ENCODE measurements at regions not wholly inside any gene's neighbourhood (a gene's known extent, or its start where the extent isn't known, plus 50 kb on each side); places are given as distances from the start of the nearest gene placed in this dataset.

DNA sequence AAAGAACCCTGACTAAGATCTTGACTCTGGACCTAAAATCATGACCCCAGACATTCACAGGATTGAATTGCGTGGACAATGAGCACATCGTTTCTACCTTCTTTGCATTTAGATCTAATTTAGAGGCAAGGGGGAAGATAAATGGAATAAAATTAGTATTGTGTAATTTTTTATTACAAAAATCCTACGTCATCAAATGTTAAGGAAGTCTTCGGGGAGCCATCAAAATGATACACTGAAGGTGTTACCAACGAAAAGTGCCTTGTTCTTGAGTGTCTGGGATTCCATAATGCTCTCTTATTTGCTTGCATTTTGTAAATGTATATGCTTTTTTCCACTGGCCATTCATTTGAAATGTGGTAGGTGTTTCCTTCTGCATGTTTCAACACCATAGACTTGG is 52.8 kb upstream of the C3orf49 start:
- no peaks in the 10 kb centered on the region for H3K36me3 ChIP-seq (replicated peaks; ENCODE audit: insufficient read depth, low read depth)
- H3K4me2 ChIP-seq = no peak overlapping the region
- H3K27me3 ChIP-seq = peaks cover 10% of the 10 kb centered on the region
- no peak for DNase-seq (ENCODE audit: low spot score)
- 94% methylated on average over 5 of the region's 5 CpGs for WGBS (ENCODE audit: low lambda C conversion rate, missing lambda C conversion rate)
- no peaks in the 10 kb centered on the region for H3K79me2 ChIP-seq
- no peak overlapping the region for H3K27ac ChIP-seq
- H3K4me1 ChIP-seq (ENCODE audit: insufficient read depth) = no peaks in the 10 kb centered on the region
- no peaks in the 10 kb centered on the region for H3K9me2 ChIP-seq (replicated peaks; ENCODE audit: insufficient read depth)
- no peak overlapping the region for H3K4me3 ChIP-seq
- TF ChIP-seq EZH2phosphoT487 (IDR thresholded peaks at IDR 0.05; ENCODE audit: low read depth, severe bottlenecking, unreplicated experiment) (no peak), EZH2 (IDR thresholded peaks at IDR 0.05; ENCODE audit: borderline replicate concordance) (no peak)
- TF ChIP-seq, protein P1, sequence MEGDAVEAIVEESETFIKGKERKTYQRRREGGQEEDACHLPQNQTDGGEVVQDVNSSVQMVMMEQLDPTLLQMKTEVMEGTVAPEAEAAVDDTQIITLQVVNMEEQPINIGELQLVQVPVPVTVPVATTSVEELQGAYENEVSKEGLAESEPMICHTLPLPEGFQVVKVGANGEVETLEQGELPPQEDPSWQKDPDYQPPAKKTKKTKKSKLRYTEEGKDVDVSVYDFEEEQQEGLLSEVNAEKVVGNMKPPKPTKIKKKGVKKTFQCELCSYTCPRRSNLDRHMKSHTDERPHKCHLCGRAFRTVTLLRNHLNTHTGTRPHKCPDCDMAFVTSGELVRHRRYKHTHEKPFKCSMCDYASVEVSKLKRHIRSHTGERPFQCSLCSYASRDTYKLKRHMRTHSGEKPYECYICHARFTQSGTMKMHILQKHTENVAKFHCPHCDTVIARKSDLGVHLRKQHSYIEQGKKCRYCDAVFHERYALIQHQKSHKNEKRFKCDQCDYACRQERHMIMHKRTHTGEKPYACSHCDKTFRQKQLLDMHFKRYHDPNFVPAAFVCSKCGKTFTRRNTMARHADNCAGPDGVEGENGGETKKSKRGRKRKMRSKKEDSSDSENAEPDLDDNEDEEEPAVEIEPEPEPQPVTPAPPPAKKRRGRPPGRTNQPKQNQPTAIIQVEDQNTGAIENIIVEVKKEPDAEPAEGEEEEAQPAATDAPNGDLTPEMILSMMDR (IDR thresholded peaks at IDR 0.05; ENCODE audit: poor library complexity) = no peak
- H3K9me3 ChIP-seq (ENCODE audit: low read depth) = no peaks in the 10 kb centered on the region
- H2AFZ ChIP-seq = no peak overlapping the region
- no peaks in the 10 kb centered on the region for H4K20me1 ChIP-seq (ENCODE audit: insufficient read depth, poor library complexity, severe bottlenecking)

DNA sequence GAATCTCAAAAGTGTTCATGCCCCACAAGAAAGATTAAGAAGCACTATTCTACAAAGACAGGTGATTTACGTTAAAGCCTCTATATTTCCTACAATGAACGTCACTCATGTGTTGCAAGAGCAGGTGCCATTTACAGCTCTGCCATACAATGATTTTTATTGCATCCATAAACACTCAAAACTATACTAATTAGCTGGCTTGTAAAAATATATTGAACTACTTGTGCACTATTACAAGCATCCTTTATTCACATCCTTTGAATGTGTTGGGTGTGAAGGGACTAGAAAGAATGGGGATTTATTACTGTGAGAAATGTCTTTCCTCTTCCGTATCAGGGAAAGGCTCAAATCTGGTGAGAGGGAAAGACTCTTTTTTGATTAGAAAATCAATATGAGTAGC is 50.7 kb upstream of the C3orf49 start:
- WGBS (ENCODE audit: low lambda C conversion rate, missing lambda C conversion rate) = 56% methylated on average over 3 of the region's 3 CpGs

DNA sequence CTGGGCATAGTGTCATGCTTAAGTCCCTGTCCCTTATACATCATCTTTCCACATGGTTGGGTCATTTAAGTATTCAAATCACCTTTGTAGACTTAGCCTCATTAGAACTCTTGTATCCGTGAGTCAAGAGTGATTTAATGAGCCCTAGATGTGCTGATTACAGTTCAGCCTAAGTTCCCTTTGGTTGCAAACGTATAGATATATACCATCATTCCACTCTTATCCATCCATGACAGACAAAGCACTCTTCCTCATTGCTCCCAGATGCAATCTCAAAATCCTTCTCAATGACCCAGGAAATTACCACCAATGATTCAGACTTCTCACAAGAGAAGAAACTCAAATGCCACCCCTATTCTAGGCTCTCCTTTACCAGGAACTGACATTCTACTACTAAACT is 50.2 kb upstream of the C3orf49 start:
- no peaks in the 10 kb centered on the region for H3K36me3 ChIP-seq (replicated peaks; ENCODE audit: insufficient read depth, low read depth)
- DNase-seq (ENCODE audit: low spot score) = no peak
- no peaks in the 10 kb centered on the region for H3K9me3 ChIP-seq (ENCODE audit: low read depth)
- no peak overlapping the region for H3K4me3 ChIP-seq
- H2AFZ ChIP-seq = no peak overlapping the region
- H3K4me2 ChIP-seq = no peak overlapping the region
- 63% methylated on average over 2 of the region's 2 CpGs for WGBS (ENCODE audit: low lambda C conversion rate, missing lambda C conversion rate)
- H3K79me2 ChIP-seq = no peaks in the 10 kb centered on the region
- H4K20me1 ChIP-seq (ENCODE audit: insufficient read depth, poor library complexity, severe bottlenecking) = no peaks in the 10 kb centered on the region
- H3K9me2 ChIP-seq (replicated peaks; ENCODE audit: insufficient read depth) = no peaks in the 10 kb centered on the region
- H3K4me1 ChIP-seq (ENCODE audit: insufficient read depth) = no peaks in the 10 kb centered on the region
- no peak overlapping the region for H3K27ac ChIP-seq
- H3K27me3 ChIP-seq = no peaks in the 10 kb centered on the region
- TF ChIP-seq EZH2phosphoT487 (IDR thresholded peaks at IDR 0.05; ENCODE audit: low read depth, severe bottlenecking, unreplicated experiment) = no peak
- TF ChIP-seq, protein P1 (IDR thresholded peaks at IDR 0.05; ENCODE audit: poor library complexity) = no peak
- no peak for TF ChIP-seq EZH2 (IDR thresholded peaks at IDR 0.05; ENCODE audit: borderline replicate concordance)

More for the DNA sequence above, 50.7 kb upstream of the C3orf49 start:
- Histone ChIP-seq H3K9me3 (ENCODE audit: low read depth) (no peaks in the 10 kb centered on the region), H3K27ac (no peak overlapping the region), H4K20me1 (ENCODE audit: insufficient read depth, poor library complexity, severe bottlenecking) (no peaks in the 10 kb centered on the region), H3K4me3 (no peak overlapping the region), H3K79me2 (no peaks in the 10 kb centered on the region), H3K36me3 (replicated peaks; ENCODE audit: insufficient read depth, low read depth) (no peaks in the 10 kb centered on the region), H3K4me1 (ENCODE audit: insufficient read depth) (no peaks in the 10 kb centered on the region), H3K27me3 (peaks cover 3% of the 10 kb centered on the region), H2AFZ (no peak overlapping the region), H3K4me2 (no peak overlapping the region), H3K9me2 (replicated peaks; ENCODE audit: insufficient read depth) (no peaks in the 10 kb centered on the region)
- DNase-seq (ENCODE audit: low spot score) = no peak
- TF ChIP-seq, protein P1 (IDR thresholded peaks at IDR 0.05; ENCODE audit: poor library complexity) = no peak
- TF ChIP-seq EZH2 (IDR thresholded peaks at IDR 0.05; ENCODE audit: borderline replicate concordance) = no peak
- no peak for TF ChIP-seq EZH2phosphoT487 (IDR thresholded peaks at IDR 0.05; ENCODE audit: low read depth, severe bottlenecking, unreplicated experiment)

Measured in hepatocyte (in vitro differentiated cells).